ENCODE measurements at regions not wholly inside any gene's neighbourhood (a gene's known extent, or its start where the extent isn't known, plus 50 kb on each side); places are given as distances from the start of the nearest gene placed in this dataset.

GRCh38 chr15:48052946-48053345, 67.8 kb upstream of the SLC24A5 start:
- no peak for TF ChIP-seq CTCF (IDR thresholded peaks at IDR 0.05)
- no peak for TF ChIP-seq POLR2AphosphoS5 (IDR thresholded peaks at IDR 0.05)
- TF ChIP-seq EP300 (IDR thresholded peaks at IDR 0.05), result no peak
